GM18951 (cell line): ENCODE measurements at regions not wholly inside any gene's neighbourhood (a gene's known extent, or its start where the extent isn't known, plus 50 kb on each side); places are given as distances from the start of the nearest gene placed in this dataset.

Source experiments
- POLR2A ChIP-seq: IDR thresholded peaks from 4 replicates; pipeline ENCODE4 v1.6.1; 2011; ENCODE audit warnings: mild to moderate bottlenecking; ENCODE audit not compliant: insufficient read length, insufficient read depth; ENCODE audit errors: extremely low read depth
- in situ Hi-C: fragments of 300-500 bp; cut with MboI; formaldehyde crosslinking; loops from one replicate; pipeline ENCODE4 v1.12.0; 2022; ENCODE audit warnings: low sequenced_read_pairs, mixed read lengths, inconsistent platforms; ENCODE audit not compliant: unreplicated experiment

DNA sequence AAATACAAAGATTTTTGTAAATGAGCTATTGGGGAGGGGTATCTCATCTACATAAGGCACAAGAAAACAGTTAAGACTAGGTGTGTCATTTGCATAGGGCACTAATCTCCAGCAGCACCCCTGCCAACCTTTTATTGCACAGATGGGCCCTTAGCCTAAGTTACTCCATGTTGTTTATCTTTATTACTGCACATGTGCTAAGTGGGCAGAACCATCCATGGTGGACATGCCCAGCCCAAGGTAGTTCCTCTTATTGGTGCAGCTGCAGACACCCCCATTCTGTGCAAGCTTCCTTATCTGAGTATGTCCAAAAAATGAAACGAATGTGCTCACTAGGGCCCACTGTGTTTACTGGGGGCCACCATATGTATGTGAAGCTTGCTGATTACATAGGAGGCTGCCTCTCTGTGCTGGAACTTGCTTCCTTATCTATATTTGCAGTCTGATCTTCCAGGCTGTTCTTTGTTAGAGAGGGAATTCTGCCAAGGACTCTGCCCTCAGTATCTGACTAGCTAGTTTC lies 77.3 kb upstream of the NEK7 start:
- no peak for TF ChIP-seq POLR2A
- in situ Hi-C loops: loop anchor here (25.0 kb wide), 1 partner anchor 383 kb away; no protein-coding TSS in a partner anchor

DNA sequence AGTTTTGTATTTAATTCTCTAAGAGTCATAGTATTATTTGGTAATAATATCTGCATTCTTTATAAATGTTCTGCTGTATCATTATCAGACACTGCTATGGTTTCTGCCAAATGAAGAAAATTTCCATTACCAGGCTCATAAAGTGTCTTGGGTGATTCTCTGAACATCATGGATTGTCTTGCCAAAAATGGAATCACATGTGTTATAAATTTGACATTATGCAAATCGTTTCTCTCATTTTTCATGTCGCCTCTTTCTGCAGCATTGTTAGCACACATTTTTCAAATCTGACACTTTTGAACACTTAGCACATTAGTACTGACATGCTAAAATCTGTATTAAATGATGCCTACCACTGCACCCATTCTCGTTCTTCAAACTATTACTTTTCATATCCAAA lies 74.2 kb upstream of the NEK7 start:
- no peak for TF ChIP-seq POLR2A
- in situ Hi-C loops: loop anchor here (25.0 kb wide), 1 partner anchor 380 kb away; no protein-coding TSS in a partner anchor

DNA sequence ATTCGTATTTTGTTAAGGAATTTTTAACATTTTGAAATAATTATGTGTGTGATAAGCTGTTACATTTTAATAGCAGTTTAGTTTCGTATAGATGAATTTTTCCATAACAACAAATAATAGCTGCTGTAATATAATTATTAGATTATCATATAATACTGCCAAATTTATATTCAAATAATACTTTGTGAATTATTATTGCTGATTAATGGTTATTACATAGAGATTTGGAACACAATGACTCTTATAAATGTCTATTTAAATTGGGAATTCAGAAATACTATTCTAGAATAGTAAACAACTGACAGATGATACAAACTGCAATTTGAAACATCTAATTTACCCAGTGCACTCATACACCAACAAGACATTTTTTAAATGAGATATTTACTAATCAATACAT lies 73.2 kb upstream of the NEK7 start:
- TF ChIP-seq POLR2A: no peak
- in situ Hi-C loops: loop anchor here (25.0 kb wide), 1 partner anchor 379 kb away; no protein-coding TSS in a partner anchor

DNA sequence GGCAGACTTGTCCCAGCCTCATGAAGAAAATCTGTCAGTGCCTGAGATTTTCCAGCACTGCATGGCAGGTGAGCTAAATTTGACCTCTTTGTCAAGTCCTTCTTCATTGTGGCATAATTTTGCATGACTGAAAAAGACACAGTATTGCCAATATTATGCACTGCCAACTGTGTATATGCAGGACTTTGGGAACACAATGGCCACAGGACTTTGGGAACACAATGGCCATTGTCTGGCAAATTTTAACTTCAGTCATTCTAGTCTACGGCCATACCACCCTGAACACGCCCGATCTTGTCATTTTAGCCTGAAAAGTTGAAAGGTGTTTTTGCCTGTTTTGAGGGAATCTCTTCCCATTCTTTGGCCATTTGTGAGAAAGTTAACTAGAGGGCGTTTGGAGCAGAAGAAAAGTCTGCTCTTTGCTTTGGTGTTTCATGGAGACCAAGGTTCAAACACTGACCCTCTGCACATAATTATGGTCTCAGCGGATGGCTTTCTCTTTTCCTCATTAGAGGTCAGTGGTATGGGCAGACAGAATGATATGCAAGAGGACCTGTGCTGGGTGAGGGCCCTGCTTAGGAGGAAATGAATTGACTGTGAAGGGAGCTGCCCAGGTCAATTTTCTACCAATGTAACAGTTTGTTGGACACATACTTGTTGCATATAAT lies 72.4 kb upstream of the NEK7 start:
- TF ChIP-seq POLR2A: no peak
- in situ Hi-C loops: loop anchor here (25.0 kb wide), 1 partner anchor 378 kb away; no protein-coding TSS in a partner anchor

DNA sequence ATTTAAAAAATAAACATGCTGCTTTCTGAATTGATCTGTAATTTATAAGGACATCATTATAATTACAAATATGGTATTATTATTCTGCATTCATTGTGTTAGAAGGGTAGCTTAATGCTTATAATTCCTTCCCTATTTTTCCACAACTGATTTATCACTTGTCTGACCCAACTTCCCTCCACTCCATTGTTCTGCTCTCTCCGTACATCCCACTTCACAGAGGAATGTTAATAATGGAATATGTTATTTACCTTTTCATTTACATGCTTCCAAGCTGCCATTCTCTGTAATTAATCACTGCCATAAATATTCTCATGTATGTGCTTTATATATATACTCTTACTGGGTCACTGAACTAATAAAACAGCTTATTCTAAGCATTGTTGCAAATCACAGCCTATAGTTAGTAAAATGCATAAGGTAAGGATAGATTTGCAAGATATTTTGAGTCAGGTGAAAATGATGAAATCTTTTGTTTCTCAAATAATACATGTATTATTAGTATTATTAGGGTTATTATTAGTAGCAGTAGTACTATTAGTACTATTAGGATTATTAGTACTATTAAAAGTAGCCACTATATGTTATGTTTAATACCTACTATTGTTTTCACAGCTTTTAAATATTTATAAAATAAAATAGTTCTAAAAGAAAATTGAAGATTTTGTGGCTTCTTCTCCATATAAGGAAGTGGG lies 70.6 kb upstream of the NEK7 start:
- no peak for TF ChIP-seq POLR2A
- in situ Hi-C loops: loop anchor here (25.0 kb wide), 1 partner anchor 376 kb away; no protein-coding TSS in a partner anchor

DNA sequence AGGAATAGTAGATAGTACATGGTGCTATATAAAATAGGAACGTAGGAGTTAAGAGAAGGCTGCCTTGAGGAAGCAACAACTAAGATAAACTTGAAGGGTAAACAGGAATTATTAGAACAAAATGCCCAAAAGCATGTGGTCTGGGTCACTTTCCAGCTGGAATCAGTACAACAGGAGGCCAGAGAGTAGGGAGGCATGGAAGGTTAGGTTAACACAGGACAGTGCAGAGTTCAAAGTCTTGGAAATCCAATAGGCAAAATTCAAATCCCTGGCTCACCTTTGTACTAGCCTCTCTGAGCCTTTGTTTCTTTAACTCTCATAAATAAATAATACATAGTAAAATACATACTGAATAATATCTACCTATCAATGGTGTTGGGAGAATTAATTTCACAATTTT lies 69.0 kb upstream of the NEK7 start:
- no peak for TF ChIP-seq POLR2A

DNA sequence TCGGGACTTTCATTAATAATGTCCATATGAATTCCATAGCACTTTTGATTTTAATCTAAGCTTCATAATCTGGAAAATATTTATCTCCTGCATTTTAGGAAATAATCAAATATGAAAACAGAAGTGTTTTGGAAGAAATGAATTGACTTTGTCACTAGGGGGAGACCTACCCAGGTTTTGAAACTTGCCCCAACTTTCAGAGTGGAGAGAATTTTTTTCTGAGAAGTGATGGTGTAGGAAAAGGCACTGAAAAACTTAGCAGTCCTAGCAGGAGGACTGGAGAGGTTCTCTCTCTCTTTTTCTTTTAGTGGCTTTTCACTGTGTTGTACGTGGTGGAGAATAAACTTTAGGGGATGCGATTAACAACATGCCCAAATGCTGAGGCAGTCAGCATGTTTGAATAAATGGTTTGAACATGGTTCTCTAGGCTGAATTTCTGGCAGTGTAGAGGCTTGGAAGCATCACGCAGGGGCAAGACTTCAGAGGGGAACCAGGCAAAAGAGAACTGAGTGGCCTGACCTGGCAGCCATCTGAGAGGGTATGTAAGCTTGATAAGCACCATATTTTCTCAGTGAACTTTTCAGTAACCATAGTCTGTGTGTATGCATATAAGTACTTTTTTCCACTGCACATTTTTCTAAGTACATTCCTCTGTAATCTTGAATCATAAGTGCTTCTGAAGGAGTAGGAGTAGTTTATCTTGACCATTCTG lies 68.3 kb upstream of the NEK7 start:
- no peak for TF ChIP-seq POLR2A
- in situ Hi-C loops: loop anchor here (25.0 kb wide), 1 partner anchor 374 kb away; no protein-coding TSS in a partner anchor

More for the DNA sequence above, 69.0 kb upstream of the NEK7 start:
- in situ Hi-C loops: loop anchor here (25.0 kb wide), 1 partner anchor 374 kb away; no protein-coding TSS in a partner anchor

DNA sequence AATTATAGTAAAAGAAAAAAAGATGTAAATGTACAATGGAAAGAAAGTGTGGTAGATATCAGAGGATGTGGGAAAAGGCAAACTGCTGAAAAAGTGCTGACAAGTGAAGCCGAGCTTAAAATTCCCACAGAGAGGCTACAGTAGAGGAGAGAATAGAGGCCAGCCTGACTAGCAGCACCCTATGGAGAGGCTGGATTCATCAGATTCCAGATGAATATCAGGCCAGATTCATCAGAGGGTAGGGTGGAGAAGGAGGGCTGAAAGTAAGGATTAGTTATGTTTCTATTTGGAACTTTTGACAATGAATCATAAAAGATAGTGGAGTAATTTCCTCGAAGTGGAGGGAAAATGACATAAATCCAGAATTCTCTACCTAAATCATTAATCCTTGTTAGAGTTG lies 60.4 kb upstream of the NEK7 start:
- no peak for TF ChIP-seq POLR2A
- in situ Hi-C loops: loop anchor here (25.0 kb wide), 1 partner anchor 366 kb away; no protein-coding TSS in a partner anchor

DNA sequence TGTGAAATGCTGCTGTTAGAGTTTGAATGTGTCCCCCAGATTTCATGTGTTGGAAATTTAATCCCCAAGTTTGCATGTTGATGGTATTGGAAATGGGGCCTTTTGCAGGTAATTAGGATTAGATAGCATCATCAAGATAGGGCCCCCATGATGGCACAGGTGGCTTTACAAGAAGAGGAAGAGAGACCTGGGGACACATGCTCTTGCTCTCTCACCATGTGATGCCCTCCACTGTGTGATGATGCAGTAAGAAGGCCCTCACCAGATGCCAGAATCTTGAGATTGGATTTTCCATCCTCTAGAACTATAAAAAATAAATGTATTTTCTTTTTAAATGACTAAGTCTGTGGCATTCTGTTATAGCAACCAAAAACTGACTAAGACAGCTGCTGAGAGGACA lies 57.0 kb upstream of the NEK7 start:
- no peak for TF ChIP-seq POLR2A
- in situ Hi-C loops: loop anchor here (25.0 kb wide), 1 partner anchor 363 kb away; no protein-coding TSS in a partner anchor

DNA sequence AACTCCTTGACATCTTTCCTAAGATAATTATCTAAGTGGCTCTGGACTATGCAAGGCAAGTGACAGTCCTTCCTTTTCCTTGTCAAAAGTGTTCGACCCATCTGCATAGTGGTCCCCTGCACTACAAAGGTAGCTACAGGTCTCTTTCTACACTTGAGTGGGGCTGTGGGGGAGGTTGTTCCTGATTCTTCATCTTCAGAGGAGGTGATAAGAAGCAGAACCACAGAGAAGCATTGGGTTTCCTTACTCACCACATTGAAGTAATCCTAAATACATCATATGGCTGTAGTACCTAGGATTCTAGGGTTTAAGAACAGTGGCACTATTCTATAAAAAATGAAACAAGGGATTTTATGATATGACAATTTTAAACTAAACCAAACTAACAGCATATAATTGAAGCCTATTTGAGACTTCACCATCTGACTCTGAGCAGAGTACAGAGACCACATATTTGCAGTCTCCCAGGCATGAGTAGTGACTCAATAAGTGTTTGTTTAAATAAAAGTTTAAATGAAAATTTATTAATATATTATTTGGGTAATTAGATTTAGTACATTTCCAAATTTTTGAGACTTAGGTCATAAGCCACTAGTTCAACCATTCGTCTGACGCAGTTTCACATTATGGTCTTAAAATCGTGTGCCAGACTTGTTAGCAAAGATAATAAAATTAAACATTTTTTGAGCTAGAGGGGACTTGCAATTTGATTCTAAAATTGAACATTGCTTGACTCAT lies 54.9 kb upstream of the NEK7 start:
- in situ Hi-C loops: no loop called here
- TF ChIP-seq POLR2A: no peak

DNA sequence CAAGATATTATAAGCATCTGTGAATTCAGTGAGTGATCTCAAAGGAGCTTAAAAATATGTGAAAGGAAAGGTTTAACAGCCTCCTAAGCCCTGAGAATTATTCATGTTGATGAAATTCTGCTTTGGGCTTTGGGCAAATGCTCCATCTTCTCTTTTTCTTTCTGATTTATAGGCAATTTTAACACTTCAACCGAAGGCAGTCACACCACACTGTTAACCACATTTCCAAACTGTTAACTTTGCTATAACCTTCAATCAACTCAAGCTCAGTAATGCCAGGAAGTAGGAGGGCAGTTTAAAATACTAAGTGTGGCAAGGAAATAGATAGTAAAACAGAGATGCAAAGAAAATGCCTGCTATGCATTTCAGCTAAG lies 54.4 kb upstream of the NEK7 start:
- in situ Hi-C loops: no loop called here
- TF ChIP-seq POLR2A: no peak

DNA sequence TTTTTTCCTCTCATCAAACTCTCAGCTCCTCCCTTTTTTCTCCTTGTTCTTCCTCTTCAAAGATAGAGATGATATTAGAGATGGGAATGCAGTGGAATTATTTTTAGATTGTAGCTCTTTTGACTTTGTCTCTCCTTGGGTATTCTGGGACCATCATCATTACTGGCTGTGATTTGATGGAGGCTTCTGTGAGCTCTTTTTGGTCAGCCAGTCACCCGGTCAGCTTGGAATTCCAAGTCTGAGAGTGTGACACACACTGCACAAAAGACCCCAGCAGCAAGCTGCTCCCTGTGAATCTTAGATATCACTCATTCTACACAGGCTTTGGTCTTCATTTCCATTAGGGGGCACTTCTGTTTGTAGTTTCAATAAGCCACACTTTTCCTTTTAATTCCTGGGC lies 51.6 kb upstream of the NEK7 start:
- TF ChIP-seq POLR2A: no peak
- in situ Hi-C loops: no loop called here

DNA sequence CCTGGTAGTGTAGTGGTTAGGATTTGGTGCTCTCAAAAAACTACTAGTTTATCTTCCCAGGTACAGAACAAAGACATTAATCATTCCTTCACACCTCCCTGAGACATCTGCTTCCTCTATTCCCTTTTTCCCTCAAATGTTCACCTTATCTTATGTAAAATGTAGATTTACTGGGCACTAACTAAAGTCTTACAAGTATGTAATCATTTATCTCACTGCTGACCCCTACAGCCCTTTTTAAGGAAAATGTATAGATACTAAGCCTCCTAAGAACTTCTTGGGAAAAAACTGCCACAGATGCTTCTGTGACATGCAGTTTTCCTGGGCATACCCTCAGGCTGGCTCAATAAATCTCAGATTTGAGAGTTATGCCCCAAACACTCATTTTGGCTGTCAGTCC lies 50.8 kb upstream of the NEK7 start:
- in situ Hi-C loops: no loop called here
- TF ChIP-seq POLR2A: no peak
